ENCODE measurements at regions not wholly inside any gene's neighbourhood (a gene's known extent, or its start where the extent isn't known, plus 50 kb on each side); places are given as distances from the start of the nearest gene placed in this dataset.

DNA sequence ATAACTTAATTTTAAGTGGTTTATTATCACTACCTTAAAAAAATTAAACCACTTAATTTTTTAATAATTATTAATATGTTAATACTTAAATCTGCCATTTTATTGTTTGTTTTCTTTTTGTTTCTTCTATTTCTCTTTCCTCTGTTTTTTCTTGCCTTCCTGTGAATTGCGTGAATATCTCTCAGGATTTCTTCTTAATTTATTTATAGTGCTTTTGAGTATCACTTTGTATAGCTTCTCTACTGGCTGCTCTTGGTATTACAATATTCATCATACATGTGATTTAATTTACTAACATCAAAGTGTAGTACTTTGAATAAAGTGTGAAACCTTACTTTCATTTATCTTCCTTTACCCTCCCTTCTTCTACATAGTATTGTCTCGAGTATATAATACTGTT, 349.5 kb upstream of the CPXCR1 start:
- no peak for TF ChIP-seq EP300 (IDR thresholded peaks at IDR 0.05)
- no peak for TF ChIP-seq POLR2A (IDR thresholded peaks at IDR 0.05)
- no peak for TF ChIP-seq CTCF (IDR thresholded peaks at IDR 0.05)

Data from tibial nerve (tissue), 4 donors.